ENCODE measurements at regions not wholly inside any gene's neighbourhood (a gene's known extent, or its start where the extent isn't known, plus 50 kb on each side); places are given as distances from the start of the nearest gene placed in this dataset.

DNA sequence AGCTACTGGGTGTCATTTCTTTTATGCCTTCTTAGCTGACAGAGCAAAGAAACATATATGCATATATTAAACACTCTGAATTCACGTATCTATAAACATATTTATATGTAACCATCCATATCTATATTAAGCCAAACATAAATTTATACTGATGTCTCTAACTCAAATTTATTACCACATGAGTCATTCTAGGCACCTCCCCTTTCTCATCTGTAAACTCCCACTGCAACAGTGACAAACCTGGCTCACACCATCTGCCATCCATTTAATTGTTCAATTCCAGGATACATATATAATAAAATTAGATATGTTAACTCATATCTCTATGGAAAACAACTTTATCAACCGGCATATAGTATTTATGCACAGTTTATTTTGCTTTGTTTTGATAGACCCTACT, 722.3 kb downstream of the SORCS1 start:
- Histone ChIP-seq H3K27ac (no peak overlapping the region), H3K4me3 (no peak overlapping the region), H3K4me1 (replicated peaks in 1 of 2) (peaks cover 0 to 9% of the 10 kb centered on the region in 2 donors)
- ATAC-seq (replicated peaks in 6 of 8) = peak in 6 of 8 experiments; percentile 37 to 76 (median 65)
- WGBS, 10 experiments = 0 to 68% (median 34%) methylated on average over 1 to 2 of the region's 2 CpGs; no CpG with 5 or more reads in 2 of the 10 experiments
- in situ Hi-C loops (cut with MboI; ENCODE audit: low pct_unique_long_range_greater_than_20kb in 2 of 9, low sequenced_read_pairs in 9 of 9, unreplicated experiment in 9 of 9) = no loop called here

DNA sequence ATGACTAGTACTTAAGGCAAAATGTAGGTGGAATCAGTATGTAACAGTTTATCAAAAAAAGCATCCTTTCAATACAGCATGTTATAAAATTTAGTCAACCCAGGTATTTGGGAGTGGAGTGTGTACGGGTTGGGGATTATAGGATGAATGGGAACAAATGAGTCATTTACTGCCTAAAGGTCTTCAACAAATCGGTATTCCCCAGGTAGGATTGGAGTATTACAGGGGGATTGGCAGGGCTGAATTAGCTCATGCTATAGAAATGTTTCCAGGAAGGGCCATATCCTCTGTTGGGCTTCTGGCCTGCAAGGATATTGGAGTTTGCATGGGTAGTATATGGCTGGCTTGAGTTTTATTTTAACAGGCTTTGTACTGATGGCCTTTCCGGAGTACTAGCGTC, 723.7 kb downstream of the SORCS1 start:
- no peak overlapping the region for H3K4me3 ChIP-seq
- no peak overlapping the region for H3K27ac ChIP-seq
- peaks cover 0 to 9% of the 10 kb centered on the region in 2 donors for H3K4me1 ChIP-seq (replicated peaks in 1 of 2)
- 11 to 100% (median 76%) methylated on average over 1 to 4 of the region's 4 CpGs; no CpG with 5 or more reads in 3 of the 10 experiments for WGBS, 10 experiments
- no peak for ATAC-seq (replicated peaks in 6 of 8)
- in situ Hi-C loops (cut with MboI; ENCODE audit: low pct_unique_long_range_greater_than_20kb in 2 of 9, low sequenced_read_pairs in 9 of 9, unreplicated experiment in 9 of 9) = no loop called here

- Histone ChIP-seq H3K4me3 (no peak overlapping the region), H3K27ac (no peak overlapping the region), H3K4me1 (replicated peaks in 1 of 2) (peaks cover 0 to 9% of the 10 kb centered on the region in 2 donors)
- 14 to 100% (median 77%) methylated on average over 1 to 2 of the region's 2 CpGs; no CpG with 5 or more reads in 2 of the 10 experiments for WGBS, 10 experiments
- ATAC-seq (replicated peaks in 6 of 8) = no peak
- in situ Hi-C loops (cut with MboI; ENCODE audit: low pct_unique_long_range_greater_than_20kb in 2 of 9, low sequenced_read_pairs in 9 of 9, unreplicated experiment in 9 of 9) = no loop called here
Observed at GRCh38 chr10:106440355-106440754, 724.2 kb downstream of the SORCS1 start.

- WGBS, 10 experiments = 11 to 88% (median 52%) methylated on average over 1 to 3 of the region's 3 CpGs; no CpG with 5 or more reads in 1 of the 10 experiments
- ATAC-seq (replicated peaks in 6 of 8) = peak in 2 of 8 experiments; percentile 21 to 50
- Histone ChIP-seq H3K4me1 (replicated peaks in 1 of 2) (peaks cover 0 to 9% of the 10 kb centered on the region in 2 donors), H3K27ac (no peak overlapping the region), H3K4me3 (no peak overlapping the region)
- in situ Hi-C loops (cut with MboI; ENCODE audit: low pct_unique_long_range_greater_than_20kb in 2 of 9, low sequenced_read_pairs in 9 of 9, unreplicated experiment in 9 of 9) = no loop called here
Observed at GRCh38 chr10:106439366-106439765, 725.1 kb downstream of the SORCS1 start.

DNA sequence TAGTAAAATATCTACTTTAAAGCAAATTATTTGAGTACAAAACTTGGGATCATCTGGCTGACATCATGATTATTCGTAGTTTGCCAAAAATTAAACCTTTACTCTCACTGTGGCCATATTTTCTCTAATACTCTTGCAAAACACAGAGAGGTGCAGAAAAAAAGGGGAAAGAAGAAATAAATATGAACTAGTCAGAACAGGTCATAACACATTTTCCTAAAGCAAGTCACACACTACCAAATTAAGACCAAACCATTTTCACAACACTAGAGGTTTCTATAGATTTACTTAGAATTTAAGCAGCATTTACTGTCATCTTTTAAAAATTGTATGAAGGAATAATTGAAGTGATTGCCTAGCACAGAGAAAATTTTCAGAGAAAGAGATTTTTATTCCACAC, 726.1 kb downstream of the SORCS1 start:
- in situ Hi-C loops (cut with MboI; ENCODE audit: low pct_unique_long_range_greater_than_20kb in 2 of 9, low sequenced_read_pairs in 9 of 9, unreplicated experiment in 9 of 9) = no loop called here
- no peak overlapping the region for H3K27ac ChIP-seq
- H3K4me1 ChIP-seq (replicated peaks in 1 of 2) = peaks cover 0 to 9% of the 10 kb centered on the region in 2 donors
- H3K4me3 ChIP-seq = no peak overlapping the region
- 0 to 100% (median 58%) methylated on average over 1 of the region's 1 CpG; no CpG with 5 or more reads in 4 of the 10 experiments for WGBS, 10 experiments
- ATAC-seq (replicated peaks in 6 of 8) = no peak

DNA sequence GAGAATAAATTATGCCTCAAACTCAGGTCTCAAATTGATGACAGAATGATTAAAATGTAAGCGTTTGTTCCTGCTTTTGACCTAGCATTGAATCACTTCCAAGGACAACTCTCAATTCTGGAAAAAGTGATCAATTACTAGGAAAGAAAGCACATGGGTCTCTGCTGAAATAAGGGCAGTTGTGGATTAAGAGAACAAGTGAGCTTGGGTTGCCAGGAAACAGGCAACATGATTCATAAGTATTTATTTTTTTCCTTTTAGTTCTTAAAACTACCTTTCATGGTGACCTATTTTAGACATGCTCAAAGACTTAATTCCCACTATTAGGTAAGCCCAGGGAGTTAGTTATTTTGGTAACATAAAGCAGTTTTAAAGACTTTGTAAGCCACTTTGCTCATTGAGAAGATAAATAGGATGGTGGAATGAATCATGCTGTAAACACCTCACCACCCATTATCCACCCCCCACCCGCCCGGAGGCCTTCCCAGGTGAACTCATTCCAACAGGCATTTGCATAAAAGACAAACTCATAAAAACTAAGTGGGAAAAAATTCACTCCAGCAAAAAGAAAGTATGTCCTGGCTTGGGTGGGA, 728.3 kb downstream of the SORCS1 start:
- ATAC-seq (replicated peaks in 6 of 8) = no peak
- Histone ChIP-seq H3K4me3 (no peak overlapping the region), H3K27ac (no peak overlapping the region), H3K4me1 (replicated peaks in 1 of 2) (no peaks in the 10 kb centered on the region)
- in situ Hi-C loops (cut with MboI; ENCODE audit: low pct_unique_long_range_greater_than_20kb in 2 of 9, low sequenced_read_pairs in 9 of 9, unreplicated experiment in 9 of 9) = no loop called here
- 0 to 75% (median 37%) methylated on average over 1 to 3 of the region's 3 CpGs; no CpG with 5 or more reads in 2 of the 10 experiments for WGBS, 10 experiments

DNA sequence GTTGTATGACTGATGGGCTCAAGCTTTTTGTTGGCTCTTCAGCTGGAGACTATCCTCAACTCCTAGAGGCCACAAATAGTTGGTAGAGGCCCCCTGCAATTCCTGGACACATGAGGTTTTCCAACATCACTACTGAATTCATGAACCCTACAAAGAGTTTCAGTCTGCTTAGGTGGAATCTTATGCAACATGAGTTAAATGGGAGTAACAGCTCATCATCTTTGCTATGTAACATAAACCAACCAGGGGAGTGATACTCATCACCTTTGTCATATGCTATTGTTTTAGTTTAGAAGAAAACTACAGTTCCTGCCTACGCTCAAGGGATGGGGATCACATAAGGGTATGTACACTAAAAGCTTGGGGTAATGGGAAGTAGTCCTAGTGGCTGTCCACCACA, 729.4 kb downstream of the SORCS1 start:
- Histone ChIP-seq H3K4me3 (no peak overlapping the region), H3K4me1 (replicated peaks in 1 of 2) (no peaks in the 10 kb centered on the region), H3K27ac (no peak overlapping the region)
- 50 to 100% (median 94%) methylated on average over 1 of the region's 1 CpG; no CpG with 5 or more reads in 6 of the 10 experiments for WGBS, 10 experiments
- no peak for ATAC-seq (replicated peaks in 6 of 8)
- in situ Hi-C loops (cut with MboI; ENCODE audit: low pct_unique_long_range_greater_than_20kb in 2 of 9, low sequenced_read_pairs in 9 of 9, unreplicated experiment in 9 of 9) = no loop called here

- H3K4me1 ChIP-seq (replicated peaks in 1 of 2) = no peaks in the 10 kb centered on the region
- no peak overlapping the region for H3K27ac ChIP-seq
- no peak overlapping the region for H3K4me3 ChIP-seq
- 0 to 100% (median 62%) methylated on average over 1 of the region's 1 CpG; no CpG with 5 or more reads in 2 of the 10 experiments for WGBS, 10 experiments
- in situ Hi-C loops (cut with MboI; ENCODE audit: low pct_unique_long_range_greater_than_20kb in 2 of 9, low sequenced_read_pairs in 9 of 9, unreplicated experiment in 9 of 9) = no loop called here
- ATAC-seq (replicated peaks in 6 of 8) = no peak
Observed at GRCh38 chr10:106424981-106425380, 739.5 kb downstream of the SORCS1 start.

GRCh38 chr10:106424054-106424453, 740.5 kb downstream of the SORCS1 start:
- no peak overlapping the region for H3K27ac ChIP-seq
- peak in 2 of 8 experiments; percentile 43 to 62 for ATAC-seq (replicated peaks in 6 of 8)
- in situ Hi-C loops (cut with MboI; ENCODE audit: low pct_unique_long_range_greater_than_20kb in 2 of 9, low sequenced_read_pairs in 9 of 9, unreplicated experiment in 9 of 9) = no loop called here
- H3K4me1 ChIP-seq (replicated peaks in 1 of 2) = no peaks in the 10 kb centered on the region
- WGBS, 10 experiments = 0 to 100% (median 58%) methylated on average over 1 to 2 of the region's 2 CpGs; no CpG with 5 or more reads in 2 of the 10 experiments
- H3K4me3 ChIP-seq = no peak overlapping the region

DNA sequence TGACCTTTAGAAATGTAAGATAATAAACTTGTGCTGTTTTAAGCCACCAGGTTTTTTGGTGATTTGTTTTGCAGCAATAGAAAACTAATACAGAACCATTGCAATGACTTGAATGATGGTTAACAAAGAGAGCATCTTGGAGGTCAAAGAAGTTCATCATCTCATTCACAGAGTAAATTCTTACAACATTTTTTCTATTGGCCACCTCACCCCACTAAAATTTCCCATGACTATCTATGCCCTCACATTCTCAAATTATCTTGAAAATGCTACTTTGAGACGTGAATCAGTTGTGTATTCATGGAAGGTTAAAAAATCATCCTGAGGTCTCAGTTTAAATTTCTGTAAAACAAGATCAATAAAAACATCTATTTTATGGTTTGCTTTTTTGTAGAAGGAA, 754.2 kb downstream of the SORCS1 start:
- ATAC-seq (replicated peaks in 6 of 8) = no peak
- WGBS, 10 experiments = 0 to 100% (median 52%) methylated on average over 1 of the region's 1 CpG; no CpG with 5 or more reads in 2 of the 10 experiments
- in situ Hi-C loops (cut with MboI; ENCODE audit: low pct_unique_long_range_greater_than_20kb in 2 of 9, low sequenced_read_pairs in 9 of 9, unreplicated experiment in 9 of 9) = no loop called here

DNA sequence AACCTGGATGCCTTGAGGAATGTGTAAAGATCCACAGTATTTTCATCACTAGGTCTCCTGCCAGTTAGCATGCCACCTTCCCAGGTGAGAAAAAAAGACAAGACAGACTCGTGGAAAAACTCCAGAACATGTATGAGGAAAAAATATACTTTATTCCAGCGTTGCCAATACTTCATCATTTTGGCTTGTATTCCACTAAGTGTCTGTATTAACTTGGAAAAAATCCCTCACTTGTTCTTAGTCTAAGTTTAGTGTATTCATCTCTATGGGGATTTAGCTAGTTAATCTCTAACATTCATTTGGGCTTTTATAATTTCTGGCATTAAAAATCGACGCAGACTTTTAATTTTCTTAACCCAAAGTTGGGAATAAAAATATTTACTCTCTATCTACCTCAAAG, 759.4 kb downstream of the SORCS1 start:
- peaks cover 0 to 5% of the 10 kb centered on the region in 2 donors for H3K4me1 ChIP-seq (replicated peaks in 1 of 2)
- WGBS, 10 experiments = 0 to 87% (median 63%) methylated on average over 1 to 4 of the region's 4 CpGs
- no peak overlapping the region for H3K4me3 ChIP-seq
- H3K27ac ChIP-seq = no peak overlapping the region
- in situ Hi-C loops (cut with MboI; ENCODE audit: low pct_unique_long_range_greater_than_20kb in 2 of 9, low sequenced_read_pairs in 9 of 9, unreplicated experiment in 9 of 9) = no loop called here
- ATAC-seq (replicated peaks in 6 of 8) = no peak

More for the DNA sequence above, 754.2 kb downstream of the SORCS1 start:
- no peak overlapping the region for H3K4me3 ChIP-seq
- H3K27ac ChIP-seq = no peak overlapping the region
- H3K4me1 ChIP-seq (replicated peaks in 1 of 2) = peaks cover 2 to 10% of the 10 kb centered on the region in 2 donors

GRCh38 chr10:106402458-106402857, 762.0 kb downstream of the SORCS1 start:
- Histone ChIP-seq H3K4me3 (no peak overlapping the region), H3K4me1 (replicated peaks in 1 of 2) (peaks cover 3% of the 10 kb centered on the region in 2 donors), H3K27ac (no peak overlapping the region)
- ATAC-seq (replicated peaks in 6 of 8) = no peak
- WGBS, 10 experiments = 18 to 100% (median 88%) methylated on average over 1 to 2 of the region's 2 CpGs; no CpG with 5 or more reads in 1 of the 10 experiments
- in situ Hi-C loops (cut with MboI; ENCODE audit: low pct_unique_long_range_greater_than_20kb in 2 of 9, low sequenced_read_pairs in 9 of 9, unreplicated experiment in 9 of 9) = no loop called here

DNA sequence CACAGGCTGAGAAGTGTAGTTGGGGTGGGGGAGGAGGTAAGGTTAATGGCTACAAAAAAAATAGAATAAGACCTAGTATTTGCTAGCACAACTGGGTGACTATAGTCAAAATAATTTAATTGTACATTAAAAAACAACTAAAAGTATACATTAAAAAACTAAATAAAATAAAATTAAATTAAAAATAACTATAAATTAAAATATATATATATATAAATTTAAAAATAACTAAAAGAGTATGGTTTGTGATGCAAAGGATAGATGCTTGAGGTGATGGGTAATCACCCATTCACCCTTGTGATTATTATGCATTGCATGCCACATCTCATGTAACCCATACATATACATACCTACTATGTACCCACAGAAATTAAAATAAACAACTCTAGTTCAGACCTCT, 762.5 kb downstream of the SORCS1 start:
- peaks cover 0 to 3% of the 10 kb centered on the region in 2 donors for H3K4me1 ChIP-seq (replicated peaks in 1 of 2)
- ATAC-seq (replicated peaks in 6 of 8) = no peak
- no peak overlapping the region for H3K27ac ChIP-seq
- H3K4me3 ChIP-seq = no peak overlapping the region
- in situ Hi-C loops (cut with MboI; ENCODE audit: low pct_unique_long_range_greater_than_20kb in 2 of 9, low sequenced_read_pairs in 9 of 9, unreplicated experiment in 9 of 9) = no loop called here

- no peak for ATAC-seq (replicated peaks in 6 of 8)
- no peak overlapping the region for H3K27ac ChIP-seq
- H3K4me3 ChIP-seq = no peak overlapping the region
- in situ Hi-C loops (cut with MboI; ENCODE audit: low pct_unique_long_range_greater_than_20kb in 2 of 9, low sequenced_read_pairs in 9 of 9, unreplicated experiment in 9 of 9) = no loop called here
- peaks cover 0 to 3% of the 10 kb centered on the region in 2 donors for H3K4me1 ChIP-seq (replicated peaks in 1 of 2)
Observed at GRCh38 chr10:106401161-106401560, 763.3 kb downstream of the SORCS1 start.
